Neural progenitor cell (in vitro differentiated cells): ENCODE measurements at regions not wholly inside any gene's neighbourhood (a gene's known extent, or its start where the extent isn't known, plus 50 kb on each side); places are given as distances from the start of the nearest gene placed in this dataset.

Experiments used
- DNase-seq: peaks from one replicate; pipeline ENCODE4 v3.0.0-alpha.2; 2016; ENCODE audit warnings: low spot score
- H2AFZ ChIP-seq: fragments of 200-600 bp; sonication (generic); replicated peaks from 2 replicates; pipeline ENCODE4 v1.6.1; 2016; ENCODE audit warnings: antibody characterized with exemption
- H3F3A ChIP-seq: fragments of 200-600 bp; sonication (generic); 2 replicates; pipeline ENCODE4 v1.6.1; 2016; ENCODE audit warnings: antibody characterized with exemption, low read depth
- H3K27ac ChIP-seq: fragments of 200-600 bp; sonication (generic); 2 replicates; pipeline ENCODE4 v1.5.1; 2016; ENCODE audit warnings: mild to moderate bottlenecking
- H3K27me3 ChIP-seq: fragments of 200-600 bp; sonication (generic); 2 replicates; pipeline ENCODE4 v1.6.1; 2016; ENCODE audit warnings: mild to moderate bottlenecking, moderate library complexity
- H3K36me3 ChIP-seq: fragments of 200-600 bp; sonication (generic); 2 replicates; pipeline ENCODE4 v1.5.1; 2016
- H3K4me1 ChIP-seq: fragments of 200-600 bp; sonication (generic); 2 replicates; pipeline ENCODE4 v1.6.1; 2016; ENCODE audit warnings: mixed run types
- H3K4me2 ChIP-seq: fragments of 200-600 bp; sonication (generic); 2 replicates; pipeline ENCODE4 v1.6.1; 2016
- H3K4me3 ChIP-seq: fragments of 200-600 bp; sonication (generic); 2 replicates; pipeline ENCODE4 v1.5.1; 2016
- H3K79me2 ChIP-seq: fragments of 200-600 bp; sonication (generic); 2 replicates; pipeline ENCODE4 v1.6.1; 2016; ENCODE audit warnings: low read depth
- H3K9ac ChIP-seq: fragments of 200-600 bp; sonication (generic); 2 replicates; pipeline ENCODE4 v1.6.1; 2016
- H3K9me3 ChIP-seq: fragments of 200-600 bp; sonication (generic); 2 replicates; pipeline ENCODE4 v1.5.1; 2016; ENCODE audit warnings: low read depth
- H4K20me1 ChIP-seq: fragments of 200-600 bp; sonication (generic); 2 replicates; pipeline ENCODE4 v1.6.1; 2016; ENCODE audit warnings: low read depth
- H3K27ac Mint-ChIP-seq: 3 replicates; pipeline ENCODE4 v1.8.0; 2021; ENCODE audit warnings: mixed read lengths
- H3K27me3 Mint-ChIP-seq: 2 replicates; pipeline ENCODE4 v1.8.0; 2022; ENCODE audit warnings: low read depth, mild to moderate bottlenecking, inconsistent platforms, moderate library complexity, mixed read lengths; ENCODE audit not compliant: insufficient read depth
- H3K36me3 Mint-ChIP-seq: 3 replicates; pipeline ENCODE4 v1.8.0; 2021; ENCODE audit warnings: mixed read lengths
- H3K4me1 Mint-ChIP-seq: 3 replicates; pipeline ENCODE4 v1.8.0; 2021; ENCODE audit warnings: mixed read lengths
- H3K4me3 Mint-ChIP-seq: 3 replicates; pipeline ENCODE4 v1.8.0; 2021; ENCODE audit warnings: mild to moderate bottlenecking, moderate library complexity, mixed read lengths
- H3K9me3 Mint-ChIP-seq: 3 replicates; pipeline ENCODE4 v1.8.0; 2020; ENCODE audit warnings: mixed read lengths
- EZH2 ChIP-seq: fragments of 200-600 bp; sonication (generic); IDR thresholded peaks from 2 replicates; pipeline ENCODE4 v1.6.1; 2017; ENCODE audit warnings: antibody characterized with exemption, mild to moderate bottlenecking, moderate library complexity
- EZH2phosphoT487 ChIP-seq: fragments of 200-600 bp; sonication (generic); IDR thresholded peaks from 2 replicates; pipeline ENCODE4 v1.6.1; 2017; ENCODE audit warnings: antibody characterized with exemption
- TF ChIP-seq, protein P1 (sequence below): fragments of 200-600 bp; sonication (generic); IDR thresholded peaks from 2 replicates; pipeline ENCODE4 v1.5.1; 2017; ENCODE audit warnings: antibody characterized with exemption, mild to moderate bottlenecking

DNA sequence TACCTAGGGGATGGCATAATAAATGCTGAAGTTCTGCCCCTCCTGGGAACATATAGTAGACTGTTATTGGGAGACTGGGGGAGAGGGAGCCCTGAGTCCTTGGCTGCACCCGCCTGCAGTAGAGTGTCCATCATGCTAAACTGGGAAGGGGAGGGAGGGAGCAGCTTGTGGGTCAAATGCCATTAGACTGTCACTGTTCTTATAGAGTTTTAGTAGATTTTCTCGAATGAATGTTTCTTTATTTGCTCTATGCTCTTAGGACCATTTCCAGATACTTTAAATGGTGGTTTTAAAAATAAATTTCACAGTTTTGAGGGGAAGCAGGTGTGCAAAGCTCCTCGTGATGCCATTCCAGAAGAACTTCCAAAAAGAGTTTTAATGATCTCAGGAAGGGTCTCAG lies 111.6 kb upstream of the USP9X start:
- H4K20me1 ChIP-seq: no peaks in the 10 kb centered on the region
- no peak overlapping the region for H3K4me2 ChIP-seq
- Mint-ChIP-seq H3K27me3 (no peaks in the 10 kb centered on the region), H3K27ac (no peak overlapping the region), H3K4me3 (no peak overlapping the region), H3K9me3 (peaks cover 20% of the 10 kb centered on the region), H3K4me1 (no peaks in the 10 kb centered on the region), H3K36me3 (no peaks in the 10 kb centered on the region)
- no peak overlapping the region for H3K4me3 ChIP-seq
- TF ChIP-seq EZH2 (no peak), EZH2phosphoT487 (no peak)
- TF ChIP-seq, protein P1, sequence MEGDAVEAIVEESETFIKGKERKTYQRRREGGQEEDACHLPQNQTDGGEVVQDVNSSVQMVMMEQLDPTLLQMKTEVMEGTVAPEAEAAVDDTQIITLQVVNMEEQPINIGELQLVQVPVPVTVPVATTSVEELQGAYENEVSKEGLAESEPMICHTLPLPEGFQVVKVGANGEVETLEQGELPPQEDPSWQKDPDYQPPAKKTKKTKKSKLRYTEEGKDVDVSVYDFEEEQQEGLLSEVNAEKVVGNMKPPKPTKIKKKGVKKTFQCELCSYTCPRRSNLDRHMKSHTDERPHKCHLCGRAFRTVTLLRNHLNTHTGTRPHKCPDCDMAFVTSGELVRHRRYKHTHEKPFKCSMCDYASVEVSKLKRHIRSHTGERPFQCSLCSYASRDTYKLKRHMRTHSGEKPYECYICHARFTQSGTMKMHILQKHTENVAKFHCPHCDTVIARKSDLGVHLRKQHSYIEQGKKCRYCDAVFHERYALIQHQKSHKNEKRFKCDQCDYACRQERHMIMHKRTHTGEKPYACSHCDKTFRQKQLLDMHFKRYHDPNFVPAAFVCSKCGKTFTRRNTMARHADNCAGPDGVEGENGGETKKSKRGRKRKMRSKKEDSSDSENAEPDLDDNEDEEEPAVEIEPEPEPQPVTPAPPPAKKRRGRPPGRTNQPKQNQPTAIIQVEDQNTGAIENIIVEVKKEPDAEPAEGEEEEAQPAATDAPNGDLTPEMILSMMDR: no peak
- H3K27me3 ChIP-seq: no peaks in the 10 kb centered on the region
- H3K36me3 ChIP-seq: no peaks in the 10 kb centered on the region
- no peak overlapping the region for H3K9ac ChIP-seq
- no peaks in the 10 kb centered on the region for H3K4me1 ChIP-seq
- peaks cover 14% of the 10 kb centered on the region for H3K9me3 ChIP-seq
- no peaks in the 10 kb centered on the region for H3K79me2 ChIP-seq
- no peak overlapping the region for H2AFZ ChIP-seq
- no peak overlapping the region for H3K27ac ChIP-seq
- no peak for DNase-seq
- H3F3A ChIP-seq: no peaks in the 10 kb centered on the region

DNA sequence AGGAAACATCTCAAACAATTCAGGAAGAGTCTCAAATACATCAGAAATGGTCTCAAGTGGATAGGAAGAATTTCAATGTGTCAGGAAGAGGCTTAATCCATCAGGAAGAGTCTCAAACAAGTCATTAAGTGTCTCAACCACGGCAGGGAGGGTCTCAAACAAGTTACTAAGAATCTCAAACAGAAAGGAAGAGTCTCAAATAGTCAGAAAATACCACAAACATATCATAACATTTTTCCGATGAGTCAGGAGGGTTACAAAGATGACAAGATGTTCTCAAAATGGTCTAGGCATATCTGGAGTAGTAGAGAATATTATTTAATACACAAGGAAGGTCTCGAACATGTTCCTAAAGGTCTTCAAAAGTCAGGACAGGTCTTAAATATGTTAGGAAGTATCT lies 109.3 kb upstream of the USP9X start:
- Histone ChIP-seq H3K4me3 (no peak overlapping the region), H3K9ac (no peak overlapping the region), H3K4me1 (no peaks in the 10 kb centered on the region), H4K20me1 (no peaks in the 10 kb centered on the region), H3K27ac (no peak overlapping the region), H3K79me2 (no peaks in the 10 kb centered on the region), H3K4me2 (no peak overlapping the region), H3F3A (no peaks in the 10 kb centered on the region), H3K27me3 (no peaks in the 10 kb centered on the region), H3K36me3 (no peaks in the 10 kb centered on the region), H2AFZ (no peak overlapping the region), H3K9me3 (peaks cover 14% of the 10 kb centered on the region)
- no peaks in the 10 kb centered on the region for H3K36me3 Mint-ChIP-seq
- no peak overlapping the region for H3K4me3 Mint-ChIP-seq
- H3K4me1 Mint-ChIP-seq: no peaks in the 10 kb centered on the region
- no peaks in the 10 kb centered on the region for H3K27me3 Mint-ChIP-seq
- TF ChIP-seq, protein P1: no peak
- TF ChIP-seq EZH2 (no peak), EZH2phosphoT487 (no peak)
- no peak overlapping the region for H3K27ac Mint-ChIP-seq
- H3K9me3 Mint-ChIP-seq: peaks cover 19% of the 10 kb centered on the region
- no peak for DNase-seq

DNA sequence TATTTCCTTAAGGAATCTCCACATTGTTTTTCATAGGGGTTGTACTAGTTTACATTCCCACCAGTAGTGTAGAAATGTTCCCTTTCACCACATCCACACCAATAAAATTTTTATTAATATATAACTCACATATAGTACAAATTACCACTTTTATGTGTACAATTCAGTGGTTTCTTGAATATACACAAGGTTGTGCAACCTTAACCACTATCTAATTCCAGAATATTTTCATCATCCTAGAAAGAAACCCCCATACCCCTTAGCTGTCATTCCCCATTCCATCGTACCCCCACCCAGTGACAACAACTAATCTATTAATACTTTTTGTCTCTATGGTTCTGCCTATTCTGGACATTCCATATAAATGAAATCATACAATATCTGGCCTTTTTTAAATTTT lies 108.3 kb upstream of the USP9X start:
- Histone ChIP-seq H3K4me3 (no peak overlapping the region), H3K9ac (no peak overlapping the region), H3K27me3 (no peaks in the 10 kb centered on the region), H3K9me3 (peaks cover 14% of the 10 kb centered on the region), H3K4me1 (no peaks in the 10 kb centered on the region), H3F3A (no peaks in the 10 kb centered on the region), H3K79me2 (no peaks in the 10 kb centered on the region), H4K20me1 (no peaks in the 10 kb centered on the region), H3K27ac (no peak overlapping the region), H2AFZ (no peak overlapping the region), H3K4me2 (no peak overlapping the region), H3K36me3 (no peaks in the 10 kb centered on the region)
- Mint-ChIP-seq H3K4me3 (no peak overlapping the region), H3K9me3 (peaks cover 21% of the 10 kb centered on the region), H3K27ac (no peak overlapping the region), H3K4me1 (no peaks in the 10 kb centered on the region), H3K27me3 (peaks cover 3% of the 10 kb centered on the region), H3K36me3 (no peaks in the 10 kb centered on the region)
- TF ChIP-seq EZH2 (no peak), EZH2phosphoT487 (no peak)
- TF ChIP-seq, protein P1: no peak
- no peak for DNase-seq

DNA sequence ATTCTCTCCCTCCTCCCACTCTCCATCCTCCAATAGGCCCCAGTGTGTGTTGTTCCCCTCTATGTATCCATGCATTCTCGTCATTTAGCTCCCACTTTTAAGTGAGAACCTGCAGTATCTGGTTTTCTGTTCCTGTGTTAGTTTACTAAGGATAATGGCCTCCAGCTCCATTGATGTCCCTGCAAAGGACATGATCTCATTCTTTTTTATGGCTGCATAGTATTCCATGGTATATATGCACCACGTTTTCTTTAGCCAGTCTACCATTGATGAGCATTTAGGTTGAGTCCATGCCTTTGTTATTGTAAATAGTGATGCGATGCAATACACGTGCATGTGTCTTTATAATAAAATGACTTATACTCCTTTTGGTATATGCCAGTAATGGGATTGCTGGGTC lies 100.3 kb upstream of the USP9X start:
- Mint-ChIP-seq H3K27ac (no peak overlapping the region), H3K4me3 (no peak overlapping the region), H3K27me3 (peaks cover 3% of the 10 kb centered on the region), H3K9me3 (peaks cover 16% of the 10 kb centered on the region), H3K36me3 (no peaks in the 10 kb centered on the region), H3K4me1 (peaks cover 4% of the 10 kb centered on the region)
- TF ChIP-seq, protein P1: no peak
- TF ChIP-seq EZH2: no peak
- H3K27ac ChIP-seq: no peak overlapping the region
- H3K4me2 ChIP-seq: no peak overlapping the region
- no peak for DNase-seq
- no peaks in the 10 kb centered on the region for H3K36me3 ChIP-seq
- no peaks in the 10 kb centered on the region for H3F3A ChIP-seq
- no peaks in the 10 kb centered on the region for H4K20me1 ChIP-seq
- H3K9ac ChIP-seq: no peak overlapping the region
- H3K27me3 ChIP-seq: no peaks in the 10 kb centered on the region
- no peak overlapping the region for H2AFZ ChIP-seq
- H3K4me3 ChIP-seq: no peak overlapping the region
- peaks cover 4% of the 10 kb centered on the region for H3K4me1 ChIP-seq
- no peaks in the 10 kb centered on the region for H3K9me3 ChIP-seq
- H3K79me2 ChIP-seq: no peaks in the 10 kb centered on the region
